OCI-LY7 (cell line): ENCODE measurements at regions not wholly inside any gene's neighbourhood (a gene's known extent, or its start where the extent isn't known, plus 50 kb on each side); places are given as distances from the start of the nearest gene placed in this dataset.

Experiments used
- BruUV-seq: library from RNA; stranded (reverse); fragments of 400-500 nt; replicated peaks from 2 replicates; lab custom pipeline; 2021; lab: Mats Ljungman, UMichigan
- CTCF ChIA-PET: fragments of 300-600 bp; sonication (Branson Sonifier 250); formaldehyde crosslinking; loops from one replicate; lab custom pipeline; 2022; ENCODE audit warnings: antibody characterized with exemption; ENCODE audit not compliant: unreplicated experiment; lab: Charles Lee
- POLR2A ChIA-PET: fragments of 300-600 bp; sonication (Branson Sonifier 250); formaldehyde crosslinking; loops from one replicate; lab custom pipeline; 2022; ENCODE audit warnings: antibody characterized with exemption; lab: Charles Lee
- DNase-seq: peaks from one replicate; pipeline ENCODE4 v3.0.0-alpha.2; 2015; ENCODE audit warnings: low spot score
- H2AFZ ChIP-seq: fragments of 200-600 bp; sonication (generic), shearing (Covaris generic); 2 replicates; pipeline ENCODE4 v1.6.1; 2014; ENCODE audit warnings: mild to moderate bottlenecking, antibody characterized with exemption, low read length, moderate library complexity
- H3K27ac ChIP-seq: fragments of 200-600 bp; sonication (generic); 2 replicates; pipeline ENCODE4 v1.5.1; 2014; ENCODE audit warnings: mixed run types, low read depth, mild to moderate bottlenecking, moderate library complexity, low read length, inconsistent platforms; ENCODE audit not compliant: poor library complexity, severe bottlenecking
- H3K36me3 ChIP-seq: fragments of 200-600 bp; sonication (generic); 2 replicates; pipeline ENCODE4 v1.6.1; 2014; ENCODE audit warnings: mild to moderate bottlenecking, antibody characterized with exemption, low read length, moderate library complexity, mixed read lengths; ENCODE audit not compliant: insufficient read depth
- H3K4me1 ChIP-seq: fragments of 200-600 bp; sonication (generic); 2 replicates; pipeline ENCODE4 v1.5.1; 2014; ENCODE audit warnings: mild to moderate bottlenecking, low read length; ENCODE audit not compliant: insufficient read depth, poor library complexity, severe bottlenecking
- H3K4me2 ChIP-seq: fragments of 200-600 bp; sonication (generic); 2 replicates; pipeline ENCODE4 v1.6.1; 2014; ENCODE audit warnings: mild to moderate bottlenecking, low read length
- H3K4me3 ChIP-seq: fragments of 200-600 bp; sonication (generic); 2 replicates; pipeline ENCODE4 v1.5.1; 2014; ENCODE audit warnings: mild to moderate bottlenecking, low read depth, low read length; ENCODE audit not compliant: poor library complexity, severe bottlenecking
- H3K79me2 ChIP-seq: fragments of 200-600 bp; sonication (generic); 2 replicates; pipeline ENCODE4 v1.6.1; 2016; ENCODE audit warnings: low read depth, mild to moderate bottlenecking, low read length, moderate library complexity, mixed read lengths; ENCODE audit not compliant: insufficient read depth
- H3K9me2 ChIP-seq: fragments of 200-600 bp; sonication (generic); 2 replicates; pipeline ENCODE4 v1.6.1; 2016; ENCODE audit warnings: mild to moderate bottlenecking, low read length, mixed read lengths; ENCODE audit not compliant: insufficient read depth
- H3K9me3 ChIP-seq: fragments of 200-600 bp; sonication (generic); 2 replicates; pipeline ENCODE4 v1.6.1; 2014; ENCODE audit warnings: mild to moderate bottlenecking, mixed run types, low read length, mixed read lengths
- H4K20me1 ChIP-seq: fragments of 200-600 bp; sonication (generic); 2 replicates; pipeline ENCODE4 v1.6.1; 2014; ENCODE audit warnings: mild to moderate bottlenecking, antibody characterized with exemption, low read length, moderate library complexity, mixed read lengths; ENCODE audit not compliant: insufficient read depth
- CTCF ChIP-seq: fragments of 200-600 bp; sonication (generic); conservative IDR thresholded peaks from 2 replicates; pipeline ENCODE4 v1.5.1; 2014; ENCODE audit warnings: mild to moderate bottlenecking, antibody characterized with exemption, low read length, moderate library complexity, mixed read lengths
- EZH2phosphoT487 ChIP-seq: fragments of 200-600 bp; sonication (generic); IDR thresholded peaks from 2 replicates; pipeline ENCODE4 v1.6.1; 2018; ENCODE audit warnings: low read depth, borderline replicate concordance, mild to moderate bottlenecking, mixed run types, antibody characterized with exemption, low read length, moderate library complexity, mixed read lengths
- intact Hi-C: fragments of 100-400 bp; cut with micrococcal nuclease; formaldehyde crosslinking; loops from one replicate; pipeline ENCODE4 v1.10.0; 2022; ENCODE audit not compliant: unreplicated experiment

- Histone ChIP-seq H3K9me3 (no peaks in the 10 kb centered on the region), H3K4me1 (no peaks in the 10 kb centered on the region), H3K27ac (no peak overlapping the region), H3K9me2 (no peaks in the 10 kb centered on the region), H3K4me2 (no peak overlapping the region), H4K20me1 (no peaks in the 10 kb centered on the region), H3K4me3 (no peak overlapping the region), H3K36me3 (no peaks in the 10 kb centered on the region), H2AFZ (no peak overlapping the region), H3K79me2 (no peaks in the 10 kb centered on the region)
- no TSS peak for BruUV-seq
- no peak for DNase-seq
- ChIA-PET CTCF (interaction anchor here (0.8 kb wide), 1 partner anchor 12 kb away, joined by 3 read pairs; no protein-coding TSS in a partner anchor), POLR2A (no interaction called here)
- intact Hi-C loops, result no loop called here
- no peak for TF ChIP-seq EZH2phosphoT487
- no peak for TF ChIP-seq CTCF
Observed at GRCh38 chr11:134674974-134675373, 262.9 kb upstream of the B3GAT1 start.

GRCh38 chr11:134670961-134671370 lies 258.9 kb upstream of the B3GAT1 start:
- Histone ChIP-seq H3K27ac (no peak overlapping the region), H3K4me1 (no peaks in the 10 kb centered on the region), H3K79me2 (no peaks in the 10 kb centered on the region), H2AFZ (no peak overlapping the region), H4K20me1 (no peaks in the 10 kb centered on the region), H3K9me2 (no peaks in the 10 kb centered on the region), H3K9me3 (no peaks in the 10 kb centered on the region), H3K4me3 (no peak overlapping the region), H3K36me3 (no peaks in the 10 kb centered on the region), H3K4me2 (no peak overlapping the region)
- intact Hi-C loops, result no loop called here
- ChIA-PET CTCF (no interaction called here), POLR2A (interaction anchor here (1.8 kb wide), 1 partner anchor 18 kb away, joined by 3 read pairs; no protein-coding TSS in a partner anchor)
- no TSS peak for BruUV-seq
- TF ChIP-seq EZH2phosphoT487, result no peak
- DNase-seq, result no peak

GRCh38 chr11:134670247-134670782 lies 258.3 kb upstream of the B3GAT1 start:
- intact Hi-C loops, result no loop called here
- Histone ChIP-seq H3K4me2 (no peak overlapping the region), H4K20me1 (no peaks in the 10 kb centered on the region), H3K9me3 (no peaks in the 10 kb centered on the region), H3K9me2 (no peaks in the 10 kb centered on the region), H3K79me2 (no peaks in the 10 kb centered on the region), H3K36me3 (no peaks in the 10 kb centered on the region), H3K4me3 (no peak overlapping the region), H3K4me1 (no peaks in the 10 kb centered on the region), H2AFZ (no peak overlapping the region), H3K27ac (no peak overlapping the region)
- CTCF ChIA-PET, result no interaction called here
- POLR2A ChIA-PET, result interaction anchor here (1.8 kb wide), 1 partner anchor 19 kb away, joined by 3 read pairs; no protein-coding TSS in a partner anchor
- TF ChIP-seq CTCF (no peak), EZH2phosphoT487 (no peak)
- no peak for DNase-seq
- no TSS peak for BruUV-seq
